NCI-H226 (cell line): ENCODE measurements at regions not wholly inside any gene's neighbourhood (a gene's known extent, or its start where the extent isn't known, plus 50 kb on each side); places are given as distances from the start of the nearest gene placed in this dataset.
A peak's percentile ranks its signal among the peaks of the same experiment; 100 is the strongest.

ENCODE experiments used
- DNase-seq: peaks from one replicate; pipeline ENCODE4 v3.0.0-alpha.2; 2015

- DNase-seq, result peak; percentile 61
Measured at GRCh38 chr15:29945943-29946596, 123.8 kb upstream of the TJP1 start.

GRCh38 chr15:29944925-29945324, 122.7 kb upstream of the TJP1 start:
- DNase-seq, result no peak

GRCh38 chr15:29942548-29942947, 120.3 kb upstream of the TJP1 start:
- DNase-seq, result no peak

- no peak for DNase-seq
Measured at GRCh38 chr15:29942143-29942542, 119.9 kb upstream of the TJP1 start.

- DNase-seq, result peak; percentile 76
Measured at GRCh38 chr15:29939404-29939803, 117.1 kb upstream of the TJP1 start.

GRCh38 chr15:29938361-29939335, 116.4 kb upstream of the TJP1 start:
- DNase-seq, result no peak

GRCh38 chr15:29937956-29938355, 115.7 kb upstream of the TJP1 start:
- DNase-seq, result no peak

- DNase-seq, result no peak
Measured at GRCh38 chr15:29936353-29937049, 114.2 kb upstream of the TJP1 start.

- no peak for DNase-seq
Measured at GRCh38 chr15:29935296-29936004, 113.2 kb upstream of the TJP1 start.

- peak; percentile 51 for DNase-seq
Measured at GRCh38 chr15:29934251-29934650, 112.0 kb upstream of the TJP1 start.

GRCh38 chr15:29933042-29933803, 111.0 kb upstream of the TJP1 start:
- DNase-seq, result no peak

- DNase-seq, result no peak
Measured at GRCh38 chr15:29926083-29926388, 103.8 kb upstream of the TJP1 start.

- DNase-seq, result peak; percentile 63
Measured at GRCh38 chr15:29925227-29926082, 103.2 kb upstream of the TJP1 start.

GRCh38 chr15:29924750-29925149, 102.5 kb upstream of the TJP1 start:
- peak; percentile 85 for DNase-seq

- DNase-seq, result no peak
Measured at GRCh38 chr15:29922191-29922590, 99.9 kb upstream of the TJP1 start.

- DNase-seq, result peak; percentile 85
Measured at GRCh38 chr15:29921130-29921601, 98.9 kb upstream of the TJP1 start.

- DNase-seq, result peak; percentile 48
Measured at GRCh38 chr15:29920515-29920914, 98.2 kb upstream of the TJP1 start.

- no peak for DNase-seq
Measured at GRCh38 chr15:29919380-29919881, 97.2 kb upstream of the TJP1 start.

GRCh38 chr15:29917600-29918597, 95.6 kb upstream of the TJP1 start:
- DNase-seq, result no peak

GRCh38 chr15:29914511-29914926, 92.3 kb upstream of the TJP1 start:
- DNase-seq, result no peak
